ENCODE measurements at regions not wholly inside any gene's neighbourhood (a gene's known extent, or its start where the extent isn't known, plus 50 kb on each side); places are given as distances from the start of the nearest gene placed in this dataset.

DNA sequence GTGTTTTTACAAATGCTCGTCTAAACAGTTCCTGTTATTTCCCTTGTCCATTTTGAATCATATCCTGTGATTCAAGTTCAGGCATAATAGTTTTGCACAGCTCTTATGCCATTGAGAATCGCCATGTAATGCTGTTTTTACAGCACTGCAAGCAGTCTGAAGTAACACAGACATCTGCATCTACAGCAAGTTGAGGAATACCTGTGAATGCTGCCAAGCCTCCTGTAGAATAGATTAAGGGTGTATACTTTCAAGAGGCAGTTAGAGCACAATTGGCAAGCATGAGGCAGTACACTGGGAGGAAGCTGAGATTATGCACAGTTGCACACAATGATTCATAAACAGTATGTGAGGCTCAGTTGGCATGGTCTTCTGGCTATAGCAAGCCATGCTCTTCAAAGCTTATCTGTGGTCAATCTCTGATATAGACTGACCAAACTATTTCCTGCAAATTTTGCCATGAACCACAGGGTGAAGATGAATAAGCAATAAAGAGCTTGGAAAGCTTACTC is 121.9 kb upstream of the AKR1E2 start:
- TF ChIP-seq NFIC (IDR thresholded peaks at IDR 0.05) (peak; percentile 66), CREB1 (IDR thresholded peaks at IDR 0.05; ENCODE audit: low read depth) (no peak), EGR1 (IDR thresholded peaks at IDR 0.05) (no peak), TCF12 (IDR thresholded peaks at IDR 0.05; ENCODE audit: low read depth) (peak; percentile 52; the same call in 1 of the 2 replicates), TEAD4 (IDR thresholded peaks at IDR 0.05) (0 out of 2 replicates have a peak, but pooled peaks have one; percentile 21), FOXM1 (IDR thresholded peaks at IDR 0.05; ENCODE audit: borderline replicate concordance, low read depth) (peak; percentile 42; the same call in 1 of the 2 replicates), EP300 (IDR thresholded peaks at IDR 0.05; ENCODE audit: borderline replicate concordance) (peak; percentile 59; the same call in 1 of the 2 replicates)
- TF ChIP-seq, protein P1, sequence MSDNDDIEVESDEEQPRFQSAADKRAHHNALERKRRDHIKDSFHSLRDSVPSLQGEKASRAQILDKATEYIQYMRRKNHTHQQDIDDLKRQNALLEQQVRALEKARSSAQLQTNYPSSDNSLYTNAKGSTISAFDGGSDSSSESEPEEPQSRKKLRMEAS (IDR thresholded peaks at IDR 0.05) = peak; percentile 49

- TF ChIP-seq NFIC (IDR thresholded peaks at IDR 0.05) (no peak), TCF12 (IDR thresholded peaks at IDR 0.05; ENCODE audit: low read depth) (no peak), ZBTB7A (IDR thresholded peaks at IDR 0.05; ENCODE audit: low read depth) (no peak), EP300 (IDR thresholded peaks at IDR 0.05; ENCODE audit: borderline replicate concordance) (no peak), CREB1 (IDR thresholded peaks at IDR 0.05; ENCODE audit: low read depth) (no peak), YY1 (IDR thresholded peaks at IDR 0.05; ENCODE audit: low read depth) (no peak), EGR1 (IDR thresholded peaks at IDR 0.05) (no peak), REST (IDR thresholded peaks at IDR 0.05; ENCODE audit: low read depth) (no peak), TEAD4 (IDR thresholded peaks at IDR 0.05) (no peak), CEBPB (IDR thresholded peaks at IDR 0.05) (no peak), TAF1 (IDR thresholded peaks at IDR 0.05; ENCODE audit: low read depth) (no peak), FOXM1 (IDR thresholded peaks at IDR 0.05; ENCODE audit: borderline replicate concordance, low read depth) (no peak), RAD21 (IDR thresholded peaks at IDR 0.05; ENCODE audit: low read depth) (no peak)
- TF ChIP-seq, protein P2, sequence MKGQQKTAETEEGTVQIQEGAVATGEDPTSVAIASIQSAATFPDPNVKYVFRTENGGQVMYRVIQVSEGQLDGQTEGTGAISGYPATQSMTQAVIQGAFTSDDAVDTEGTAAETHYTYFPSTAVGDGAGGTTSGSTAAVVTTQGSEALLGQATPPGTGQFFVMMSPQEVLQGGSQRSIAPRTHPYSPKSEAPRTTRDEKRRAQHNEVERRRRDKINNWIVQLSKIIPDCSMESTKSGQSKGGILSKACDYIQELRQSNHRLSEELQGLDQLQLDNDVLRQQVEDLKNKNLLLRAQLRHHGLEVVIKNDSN (IDR thresholded peaks at IDR 0.05) = no peak
- TF ChIP-seq, protein P1 (IDR thresholded peaks at IDR 0.05) = no peak
Observed at GRCh38 chr10:4701016-4701415, 125.0 kb upstream of the AKR1E2 start.

DNA sequence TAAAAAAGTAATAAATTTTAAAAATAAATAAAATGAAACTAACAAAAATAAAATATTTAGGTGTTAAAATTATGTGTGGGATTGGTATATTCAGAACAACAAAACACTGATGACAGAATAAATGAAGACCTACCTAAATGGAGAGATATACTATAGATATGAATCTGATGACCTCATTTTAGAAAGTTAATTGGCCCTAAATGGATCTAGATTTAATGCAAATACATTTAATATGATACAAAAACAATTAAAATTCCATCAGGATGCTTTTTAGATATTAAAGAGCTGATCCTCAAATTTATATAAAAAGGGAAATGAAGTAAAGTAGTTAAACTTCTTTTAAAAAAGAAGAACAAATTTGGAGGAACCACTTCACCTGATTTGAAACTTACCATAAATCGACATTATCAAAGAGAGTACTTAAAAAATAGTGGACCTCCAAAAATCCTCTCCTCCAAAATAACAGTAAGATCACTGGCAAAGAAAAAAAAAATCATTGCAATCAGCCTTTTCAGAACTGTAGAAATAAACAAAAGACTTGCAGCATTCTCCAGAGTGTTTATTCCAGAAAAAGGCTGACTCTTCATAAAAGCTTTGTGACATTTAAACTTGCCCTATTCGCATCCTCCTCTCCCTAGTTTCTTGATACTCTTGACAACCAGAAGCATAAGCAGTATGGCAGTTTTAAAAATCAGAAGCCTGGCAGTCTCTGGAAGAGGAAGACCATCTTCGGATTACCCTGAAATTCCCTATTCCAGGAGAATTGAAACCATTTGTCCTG is 125.9 kb upstream of the AKR1E2 start:
- TF ChIP-seq TEAD4 (IDR thresholded peaks at IDR 0.05) (no peak), EP300 (IDR thresholded peaks at IDR 0.05; ENCODE audit: borderline replicate concordance) (no peak), YY1 (IDR thresholded peaks at IDR 0.05; ENCODE audit: low read depth) (no peak), TCF12 (IDR thresholded peaks at IDR 0.05; ENCODE audit: low read depth) (no peak), REST (IDR thresholded peaks at IDR 0.05; ENCODE audit: low read depth) (no peak)

GRCh38 chr10:4698075-4698474 is 127.9 kb upstream of the AKR1E2 start:
- no peak for TF ChIP-seq EGR1 (IDR thresholded peaks at IDR 0.05)
- TF ChIP-seq CEBPB (IDR thresholded peaks at IDR 0.05) = no peak
- no peak for TF ChIP-seq TCF12 (IDR thresholded peaks at IDR 0.05; ENCODE audit: low read depth)
- TF ChIP-seq, protein P2 (IDR thresholded peaks at IDR 0.05) = no peak
- no peak for TF ChIP-seq FOXM1 (IDR thresholded peaks at IDR 0.05; ENCODE audit: borderline replicate concordance, low read depth)
- no peak for TF ChIP-seq TAF1 (IDR thresholded peaks at IDR 0.05; ENCODE audit: low read depth)
- TF ChIP-seq, protein P1 (IDR thresholded peaks at IDR 0.05) = no peak
- no peak for TF ChIP-seq EP300 (IDR thresholded peaks at IDR 0.05; ENCODE audit: borderline replicate concordance)
- no peak for TF ChIP-seq RAD21 (IDR thresholded peaks at IDR 0.05; ENCODE audit: low read depth)
- no peak for TF ChIP-seq REST (IDR thresholded peaks at IDR 0.05; ENCODE audit: low read depth)
- no peak for TF ChIP-seq CREB1 (IDR thresholded peaks at IDR 0.05; ENCODE audit: low read depth)
- TF ChIP-seq ZBTB7A (IDR thresholded peaks at IDR 0.05; ENCODE audit: low read depth) = no peak
- no peak for TF ChIP-seq NFIC (IDR thresholded peaks at IDR 0.05)
- no peak for TF ChIP-seq YY1 (IDR thresholded peaks at IDR 0.05; ENCODE audit: low read depth)

All from Ishikawa (cell line).